ENCODE measurements at regions not wholly inside any gene's neighbourhood (a gene's known extent, or its start where the extent isn't known, plus 50 kb on each side); places are given as distances from the start of the nearest gene placed in this dataset.

- no peaks in the 10 kb centered on the region for H3K36me3 ChIP-seq (ENCODE audit: control insufficient read depth, insufficient read depth, low read length)
- H2AFZ ChIP-seq (ENCODE audit: low read length), result no peak overlapping the region
- H3K9ac ChIP-seq (ENCODE audit: insufficient read depth, low read length), result no peak overlapping the region
- H3K4me1 ChIP-seq (ENCODE audit: control insufficient read depth, extremely low read depth, insufficient read depth, low read length), result no peaks in the 10 kb centered on the region
- H4K20me1 ChIP-seq (ENCODE audit: control insufficient read depth, extremely low read depth, insufficient read depth, low read length), result no peaks in the 10 kb centered on the region
- H3K4me2 ChIP-seq (ENCODE audit: extremely low read depth, insufficient read depth, low read length), result peak overlapping the region; percentile 18
- H3K79me2 ChIP-seq (ENCODE audit: control insufficient read depth, insufficient read depth, low read length), result no peaks in the 10 kb centered on the region
- no peak for TF ChIP-seq EZH2 (IDR thresholded peaks at IDR 0.05; ENCODE audit: low read length, missing control alignments)
- TF ChIP-seq CTCF (conservative IDR thresholded peaks at IDR 0.05 in 1 of 2, IDR thresholded peaks at IDR 0.05 in 1 of 2; ENCODE audit: low read depth in 1 of 2, low read length in 2 of 2), result no peak
- H3K27me3 ChIP-seq (ENCODE audit: control insufficient read depth, insufficient read depth, low read length), result no peaks in the 10 kb centered on the region
- H3K9me3 ChIP-seq (ENCODE audit: control insufficient read depth, insufficient read depth, low read depth, low read length), result no peaks in the 10 kb centered on the region
- peak in 1 of 2 donors; percentile 28 for DNase-seq (ENCODE audit: low read depth in 2 of 2)
- H3K27ac ChIP-seq (ENCODE audit: insufficient read depth, low read length), result no peak overlapping the region
- H3K4me3 ChIP-seq (replicated peaks in 1 of 4; ENCODE audit: control extremely low read depth in 1 of 4, insufficient read depth in 1 of 4, low read depth in 3 of 4, low read length in 4 of 4), result no peak overlapping the region
Observed at GRCh38 chr3:87855616-87856015, 203.2 kb downstream of the CGGBP1 start.

- Histone ChIP-seq H3K4me2 (ENCODE audit: extremely low read depth, insufficient read depth, low read length) (no peak overlapping the region), H3K27me3 (ENCODE audit: control insufficient read depth, insufficient read depth, low read length) (no peaks in the 10 kb centered on the region), H2AFZ (ENCODE audit: low read length) (no peak overlapping the region), H3K4me1 (ENCODE audit: control insufficient read depth, extremely low read depth, insufficient read depth, low read length) (no peaks in the 10 kb centered on the region), H3K27ac (ENCODE audit: insufficient read depth, low read length) (no peak overlapping the region), H4K20me1 (ENCODE audit: control insufficient read depth, extremely low read depth, insufficient read depth, low read length) (no peaks in the 10 kb centered on the region), H3K36me3 (ENCODE audit: control insufficient read depth, insufficient read depth, low read length) (no peaks in the 10 kb centered on the region), H3K9me3 (ENCODE audit: control insufficient read depth, insufficient read depth, low read depth, low read length) (no peaks in the 10 kb centered on the region), H3K9ac (ENCODE audit: insufficient read depth, low read length) (no peak overlapping the region), H3K4me3 (replicated peaks in 1 of 4; ENCODE audit: control extremely low read depth in 1 of 4, insufficient read depth in 1 of 4, low read depth in 3 of 4, low read length in 4 of 4) (no peak overlapping the region), H3K79me2 (ENCODE audit: control insufficient read depth, insufficient read depth, low read length) (no peaks in the 10 kb centered on the region)
- TF ChIP-seq CTCF (conservative IDR thresholded peaks at IDR 0.05 in 1 of 2, IDR thresholded peaks at IDR 0.05 in 1 of 2; ENCODE audit: low read depth in 1 of 2, low read length in 2 of 2) (no peak), EZH2 (IDR thresholded peaks at IDR 0.05; ENCODE audit: low read length, missing control alignments) (no peak)
- DNase-seq (ENCODE audit: low read depth in 2 of 2), result no peak
Observed at GRCh38 chr3:87855211-87855610, 203.6 kb downstream of the CGGBP1 start.

GRCh38 chr3:87848003-87848402 is 210.8 kb downstream of the CGGBP1 start:
- H3K4me3 ChIP-seq (replicated peaks in 1 of 4; ENCODE audit: control extremely low read depth in 1 of 4, insufficient read depth in 1 of 4, low read depth in 3 of 4, low read length in 4 of 4), result no peak overlapping the region
- H3K36me3 ChIP-seq (ENCODE audit: control insufficient read depth, insufficient read depth, low read length), result no peaks in the 10 kb centered on the region
- no peaks in the 10 kb centered on the region for H4K20me1 ChIP-seq (ENCODE audit: control insufficient read depth, extremely low read depth, insufficient read depth, low read length)
- H3K4me2 ChIP-seq (ENCODE audit: extremely low read depth, insufficient read depth, low read length), result no peak overlapping the region
- H3K27me3 ChIP-seq (ENCODE audit: control insufficient read depth, insufficient read depth, low read length), result no peaks in the 10 kb centered on the region
- no peaks in the 10 kb centered on the region for H3K9me3 ChIP-seq (ENCODE audit: control insufficient read depth, insufficient read depth, low read depth, low read length)
- H3K27ac ChIP-seq (ENCODE audit: insufficient read depth, low read length), result no peak overlapping the region
- no peak overlapping the region for H2AFZ ChIP-seq (ENCODE audit: low read length)
- no peak overlapping the region for H3K9ac ChIP-seq (ENCODE audit: insufficient read depth, low read length)
- no peak for DNase-seq (ENCODE audit: low read depth in 2 of 2)
- no peaks in the 10 kb centered on the region for H3K4me1 ChIP-seq (ENCODE audit: control insufficient read depth, extremely low read depth, insufficient read depth, low read length)
- TF ChIP-seq CTCF (conservative IDR thresholded peaks at IDR 0.05 in 1 of 2, IDR thresholded peaks at IDR 0.05 in 1 of 2; ENCODE audit: low read depth in 1 of 2, low read length in 2 of 2) (no peak), EZH2 (IDR thresholded peaks at IDR 0.05; ENCODE audit: low read length, missing control alignments) (no peak)
- H3K79me2 ChIP-seq (ENCODE audit: control insufficient read depth, insufficient read depth, low read length), result no peaks in the 10 kb centered on the region

Measured in fibroblast of lung (primary cell).